Liver (tissue), 8 donors: ENCODE measurements at regions not wholly inside any gene's neighbourhood (a gene's known extent, or its start where the extent isn't known, plus 50 kb on each side); places are given as distances from the start of the nearest gene placed in this dataset.

Experiments used
- DNase-seq: peaks from one replicate; pipeline ENCODE4 v3.0.0-alpha.2; 2017; ENCODE audit warnings: low spot score
- H3K27ac ChIP-seq, 2 donors: one replicate each; pipeline ENCODE4 v1.7.0; 2013; ENCODE audit warnings: inconsistent platforms in 2 of 2, low read length in 2 of 2, control low read depth in 1 of 2, low read depth in 1 of 2, mild to moderate bottlenecking in 1 of 2
- H3K27me3 ChIP-seq, 4 donors: one replicate each; pipeline versions ENCODE4 v1.6.1 to v1.7.0; 2013; ENCODE audit warnings: low read length in 3 of 4, inconsistent platforms in 1 of 4, mild to moderate bottlenecking in 1 of 4, moderate library complexity in 1 of 4; ENCODE audit not compliant: control insufficient read depth in 4 of 4, insufficient read depth in 4 of 4
- H3K36me3 ChIP-seq, 4 donors: one replicate each; pipeline versions ENCODE4 v1.6.1 to v1.7.0; 2013; ENCODE audit warnings: low read length in 3 of 4, mild to moderate bottlenecking in 3 of 4, low read depth in 1 of 4, moderate library complexity in 1 of 4; ENCODE audit not compliant: control insufficient read depth in 4 of 4, insufficient read depth in 3 of 4
- H3K4me1 ChIP-seq, 4 donors: one replicate each; pipeline versions ENCODE4 v1.6.1 to v1.7.0; 2013; ENCODE audit warnings: low read length in 3 of 4, mild to moderate bottlenecking in 3 of 4, moderate library complexity in 1 of 4; ENCODE audit not compliant: control insufficient read depth in 4 of 4, insufficient read depth in 4 of 4
- H3K4me3 ChIP-seq, 3 donors: one replicate each; pipeline versions ENCODE4 v1.6.1 to v1.7.0; 2013; ENCODE audit warnings: low read length in 3 of 3, control low read depth in 1 of 3, low read depth in 1 of 3, mild to moderate bottlenecking in 1 of 3
- H3K9ac ChIP-seq, 2 donors: one replicate each; pipeline ENCODE4 v1.7.0; 2013; ENCODE audit warnings: low read length in 2 of 2, mild to moderate bottlenecking in 2 of 2, moderate library complexity in 2 of 2, control low read depth in 1 of 2, low read depth in 1 of 2
- H3K9me3 ChIP-seq, 4 donors: one replicate each; pipeline versions ENCODE4 v1.6.1 to v1.7.0; 2013; ENCODE audit warnings: low read length in 3 of 4; ENCODE audit not compliant: control insufficient read depth in 4 of 4
- ATF3 ChIP-seq: IDR thresholded peaks from 2 replicates; pipeline ENCODE4 v1.6.1; 2016; ENCODE audit warnings: antibody characterized with exemption
- CTCF ChIP-seq: fragments of 150-350 bp; IDR thresholded peaks from 2 replicates; pipeline ENCODE4 v1.5.1; 2017; ENCODE audit warnings: improper control_type of control experiment, low read depth, low read length; ENCODE audit not compliant: missing input control
- EGR1 ChIP-seq, 2 donors: IDR thresholded peaks; 2 replicates each; pipeline ENCODE4 v1.6.1; 2016 to 2018; ENCODE audit warnings: antibody characterized with exemption in 2 of 2, low read depth in 2 of 2
- FOXA2 ChIP-seq: IDR thresholded peaks from 2 replicates; pipeline ENCODE4 v1.6.1; 2016; ENCODE audit warnings: antibody characterized with exemption
- GABPA ChIP-seq, 2 donors: IDR thresholded peaks in 1 of 2; conservative IDR thresholded peaks in 1 of 2; 2 replicates each; pipeline ENCODE4 v1.6.1; 2016; ENCODE audit warnings: antibody characterized with exemption in 2 of 2, mild to moderate bottlenecking in 1 of 2, moderate library complexity in 1 of 2
- HNF4G ChIP-seq: IDR thresholded peaks from 2 replicates; pipeline ENCODE4 v1.6.1; 2016; ENCODE audit warnings: antibody characterized with exemption
- JUND ChIP-seq, 2 donors: IDR thresholded peaks; 2 replicates each; pipeline ENCODE4 v1.6.1; 2016; ENCODE audit warnings: antibody characterized with exemption in 2 of 2
- MAX ChIP-seq: IDR thresholded peaks from 2 replicates; pipeline ENCODE4 v1.6.1; 2016; ENCODE audit warnings: antibody characterized with exemption
- NR2F2 ChIP-seq: IDR thresholded peaks from 2 replicates; pipeline ENCODE4 v1.6.1; 2016; ENCODE audit warnings: antibody characterized with exemption
- RAD21 ChIP-seq, 2 donors: IDR thresholded peaks; 2 replicates each; pipeline ENCODE4 v1.6.1; 2016; ENCODE audit warnings: antibody characterized with exemption in 2 of 2, mild to moderate bottlenecking in 2 of 2
- SP1 ChIP-seq: IDR thresholded peaks from 2 replicates; pipeline ENCODE4 v1.6.1; 2018; ENCODE audit warnings: antibody characterized with exemption, mild to moderate bottlenecking
- TAF1 ChIP-seq: conservative IDR thresholded peaks from 2 replicates; pipeline ENCODE4 v1.6.1; 2016; ENCODE audit warnings: antibody characterized with exemption, mild to moderate bottlenecking
- YY1 ChIP-seq: IDR thresholded peaks from 2 replicates; pipeline ENCODE4 v1.6.1; 2016; ENCODE audit warnings: antibody characterized with exemption, mild to moderate bottlenecking
- ZBTB33 ChIP-seq: IDR thresholded peaks from 2 replicates; pipeline ENCODE4 v1.6.1; 2016; ENCODE audit warnings: antibody characterized with exemption
- whole genome bisulfite sequencing: extraction: QIAGEN DNeasy Blood & Tissue Kit; methylation state at CpG from one replicate; pipeline ENCODE4 v1.1.7; 2013; 5-methylcytosine and 5-hydroxymethylcytosine counted together
- donor health status: healthy.
- donor health status: healthy.
- donor health status: healthy.
- donor health status: healthy.
- donor health status: healthy.

- DNase-seq: no peak
- no peak overlapping the region for H3K9ac ChIP-seq
- TF ChIP-seq NR2F2 (no peak), HNF4G (no peak), ATF3 (no peak), GABPA (IDR thresholded peaks at IDR 0.05 in 1 of 2, conservative IDR thresholded peaks at IDR 0.05 in 1 of 2) (no peak), JUND (IDR thresholded peaks at IDR 0.05) (no peak), RAD21 (IDR thresholded peaks at IDR 0.05) (no peak), TAF1 (no peak), SP1 (no peak), MAX (no peak), FOXA2 (no peak)
- H3K9me3 ChIP-seq: peaks cover 0 to 2% (median 0%) of the 10 kb centered on the region in 4 donors
- H3K4me3 ChIP-seq: no peak overlapping the region
- no peaks in the 10 kb centered on the region for H3K27me3 ChIP-seq
- 75% methylated on average over 2 of the region's 2 CpGs for WGBS
- no peaks in the 10 kb centered on the region for H3K4me1 ChIP-seq
- H3K27ac ChIP-seq: no peak overlapping the region
- no peaks in the 10 kb centered on the region for H3K36me3 ChIP-seq
Observed at GRCh38 chr3:104987859-104988258, 378.9 kb upstream of the ALCAM start.

GRCh38 chr3:104988496-104988895, 378.2 kb upstream of the ALCAM start:
- Histone ChIP-seq H3K27me3 (no peaks in the 10 kb centered on the region), H3K36me3 (no peaks in the 10 kb centered on the region), H3K9ac (no peak overlapping the region), H3K4me1 (no peaks in the 10 kb centered on the region), H3K4me3 (no peak overlapping the region), H3K27ac (no peak overlapping the region), H3K9me3 (peaks cover 0 to 2% (median 0%) of the 10 kb centered on the region in 4 donors)
- DNase-seq: no peak
- WGBS: 87% methylated on average over 3 of the region's 3 CpGs
- TF ChIP-seq YY1: no peak

- WGBS: 68% methylated on average over 1 of the region's 1 CpG
- Histone ChIP-seq H3K9ac (no peak overlapping the region), H3K27me3 (no peaks in the 10 kb centered on the region), H3K4me1 (no peaks in the 10 kb centered on the region), H3K9me3 (peaks cover 0 to 2% (median 0%) of the 10 kb centered on the region in 4 donors), H3K27ac (no peak overlapping the region), H3K4me3 (no peak overlapping the region), H3K36me3 (no peaks in the 10 kb centered on the region)
- TF ChIP-seq FOXA2: no peak
- DNase-seq: no peak
Observed at GRCh38 chr3:104989878-104990277, 376.8 kb upstream of the ALCAM start.

- H3K27ac ChIP-seq: no peak overlapping the region
- TF ChIP-seq TAF1 (no peak), EGR1 (IDR thresholded peaks at IDR 0.05; ENCODE audit: low read depth in 2 of 2) (no peak), JUND (IDR thresholded peaks at IDR 0.05) (no peak), SP1 (no peak), ZBTB33 (no peak), YY1 (no peak), CTCF (no peak), FOXA2 (no peak)
- H3K36me3 ChIP-seq: no peaks in the 10 kb centered on the region
- peaks cover 0 to 2% (median 0%) of the 10 kb centered on the region in 4 donors for H3K9me3 ChIP-seq
- no peak overlapping the region for H3K9ac ChIP-seq
- no peaks in the 10 kb centered on the region for H3K4me1 ChIP-seq
- H3K27me3 ChIP-seq: no peaks in the 10 kb centered on the region
- DNase-seq: no peak
- no peak overlapping the region for H3K4me3 ChIP-seq
- 60% methylated on average over 2 of the region's 2 CpGs for WGBS
Observed at GRCh38 chr3:104990758-104991157, 376.0 kb upstream of the ALCAM start.
